Loucy (cell line): ENCODE measurements at regions not wholly inside any gene's neighbourhood (a gene's known extent, or its start where the extent isn't known, plus 50 kb on each side); places are given as distances from the start of the nearest gene placed in this dataset.

Experiments
- EZH2phosphoT487 ChIP-seq: fragments of 200-600 bp; IDR thresholded peaks from 2 replicates; pipeline ENCODE4 v1.6.1; 2018; ENCODE audit warnings: antibody characterized with exemption, mild to moderate bottlenecking, moderate library complexity, borderline replicate concordance
- TF ChIP-seq, protein P1 (sequence below): fragments of 200-600 bp; sonication (generic); conservative IDR thresholded peaks from 2 replicates; pipeline ENCODE4 v1.5.1; 2014; ENCODE audit warnings: mild to moderate bottlenecking, antibody characterized with exemption, low read length

DNA sequence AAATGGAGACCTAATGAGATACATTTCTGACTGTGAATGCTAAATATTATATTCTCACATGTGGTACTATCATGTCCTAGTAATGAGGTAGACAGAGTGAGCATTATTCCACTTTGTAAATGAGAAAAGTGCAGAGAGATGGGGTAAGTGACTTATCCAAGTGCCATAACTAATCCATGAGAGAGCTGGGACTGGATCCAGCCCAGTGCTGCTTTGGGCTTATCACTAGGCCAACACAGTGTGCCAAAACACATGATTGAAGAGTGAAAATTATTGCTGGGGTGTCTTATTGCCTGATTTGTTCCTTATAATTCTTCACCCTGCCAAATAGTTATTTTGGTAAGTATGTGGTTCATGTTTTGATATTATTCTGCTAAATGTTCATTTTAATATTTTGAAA lies 442.2 kb upstream of the GRAMD2B start:
- TF ChIP-seq, protein P1, sequence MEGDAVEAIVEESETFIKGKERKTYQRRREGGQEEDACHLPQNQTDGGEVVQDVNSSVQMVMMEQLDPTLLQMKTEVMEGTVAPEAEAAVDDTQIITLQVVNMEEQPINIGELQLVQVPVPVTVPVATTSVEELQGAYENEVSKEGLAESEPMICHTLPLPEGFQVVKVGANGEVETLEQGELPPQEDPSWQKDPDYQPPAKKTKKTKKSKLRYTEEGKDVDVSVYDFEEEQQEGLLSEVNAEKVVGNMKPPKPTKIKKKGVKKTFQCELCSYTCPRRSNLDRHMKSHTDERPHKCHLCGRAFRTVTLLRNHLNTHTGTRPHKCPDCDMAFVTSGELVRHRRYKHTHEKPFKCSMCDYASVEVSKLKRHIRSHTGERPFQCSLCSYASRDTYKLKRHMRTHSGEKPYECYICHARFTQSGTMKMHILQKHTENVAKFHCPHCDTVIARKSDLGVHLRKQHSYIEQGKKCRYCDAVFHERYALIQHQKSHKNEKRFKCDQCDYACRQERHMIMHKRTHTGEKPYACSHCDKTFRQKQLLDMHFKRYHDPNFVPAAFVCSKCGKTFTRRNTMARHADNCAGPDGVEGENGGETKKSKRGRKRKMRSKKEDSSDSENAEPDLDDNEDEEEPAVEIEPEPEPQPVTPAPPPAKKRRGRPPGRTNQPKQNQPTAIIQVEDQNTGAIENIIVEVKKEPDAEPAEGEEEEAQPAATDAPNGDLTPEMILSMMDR = no peak
- no peak for TF ChIP-seq EZH2phosphoT487
